HepG2 (cell line): ENCODE measurements at regions not wholly inside any gene's neighbourhood (a gene's known extent, or its start where the extent isn't known, plus 50 kb on each side); places are given as distances from the start of the nearest gene placed in this dataset.

Experiments
- ATAC-seq: fragments of 200-7000 bp; cut with Tn5 transposase; 3 replicates; pipeline ENCODE4 v1.9.1; 2020; ENCODE audit warnings: mild to moderate bottlenecking, moderate library complexity
- BruUV-seq: library from RNA; stranded (reverse); fragments of 400-500 nt; replicated peaks from 2 replicates; lab custom pipeline; 2021; lab: Mats Ljungman, UMichigan
- CTCF ChIA-PET: fragments of 300-600 bp; formaldehyde crosslinking; extraction: SDS; loops from one replicate; lab custom pipeline; 2021; ENCODE audit warnings: low total read pairs, inconsistent platforms, low intra/inter-chr PET ratio; lab: Yijun Ruan, JAX
- POLR2A ChIA-PET: fragments of 350-600 bp; sonication (Branson Sonifier 250); formaldehyde crosslinking; loops from one replicate; lab custom pipeline; 2020; ENCODE audit warnings: antibody characterized with exemption, inconsistent platforms; lab: Yijun Ruan, JAX
- DNase-seq: peaks from one replicate; pipeline ENCODE4 v3.0.0-alpha.2; 2015; ENCODE audit warnings: low spot score
- FAIRE-seq: peaks from 3 replicates; lab custom pipeline; 2011; peaks lifted over from hg19 to GRCh38; lab: Jason Lieb, UNC
- H2AFZ ChIP-seq: one replicate; pipeline ENCODE4 v1.6.1; 2011; ENCODE audit warnings: low read length, inconsistent platforms
- H3K27ac ChIP-seq: fragments of 300-600 bp; 3 replicates; pipeline ENCODE4 v1.8.0; 2011; ENCODE audit warnings: mixed run types, mild to moderate bottlenecking, mixed read lengths, low read length, inconsistent platforms; ENCODE audit not compliant: insufficient read depth; ENCODE audit errors: extremely low read length
- H3K27me3 ChIP-seq, 2 experiments: fragments of 200-600 bp in 1 of 2; 2 replicates in 1 of 2; 3 replicates in 1 of 2; pipeline versions ENCODE4 v1.6.0 to v1.8.0; 2011; ENCODE audit warnings: low read length in 2 of 2, mild to moderate bottlenecking in 2 of 2, moderate library complexity in 2 of 2, inconsistent platforms in 1 of 2; ENCODE audit not compliant: insufficient read depth in 2 of 2, control insufficient read depth in 1 of 2
- H3K36me3 ChIP-seq, 2 experiments: fragments of 200-600 bp in 1 of 2; replicated peaks in 1 of 2; 2 replicates in 1 of 2; 3 replicates in 1 of 2; pipeline versions ENCODE4 v1.5.1 to v1.8.0; 2011; ENCODE audit warnings: low read length in 2 of 2, inconsistent platforms in 1 of 2; ENCODE audit not compliant: insufficient read depth in 2 of 2, control insufficient read depth in 1 of 2
- H3K4me1 ChIP-seq: 2 replicates; pipeline ENCODE4 v1.5.1; 2012; ENCODE audit warnings: low read length, inconsistent platforms; ENCODE audit not compliant: insufficient read depth
- H3K4me2 ChIP-seq: 2 replicates; pipeline ENCODE4 v1.6.0; 2011; ENCODE audit warnings: low read depth, low read length, inconsistent platforms
- H3K4me3 ChIP-seq, 3 experiments: fragments of 200-600 bp in 1 of 3; sonication (generic), shearing (Covaris generic) in 1 of 3; replicated peaks in 1 of 3; 2 replicates each; pipeline ENCODE4 v1.5.1; 2011 to 2016; ENCODE audit warnings: low read length in 3 of 3, inconsistent platforms in 2 of 3, low read depth in 2 of 3, mild to moderate bottlenecking in 2 of 3, control low read depth in 1 of 3, mixed read lengths in 1 of 3; ENCODE audit not compliant: insufficient read depth in 1 of 3
- H3K79me2 ChIP-seq: one replicate; pipeline ENCODE4 v1.6.1; 2011; ENCODE audit warnings: low read length, inconsistent platforms; ENCODE audit not compliant: insufficient read depth
- H3K9ac ChIP-seq: 2 replicates; pipeline ENCODE4 v1.6.0; 2011; ENCODE audit warnings: mild to moderate bottlenecking, low read depth, low read length, inconsistent platforms; ENCODE audit not compliant: insufficient read depth
- H3K9me3 ChIP-seq: 2 replicates; pipeline ENCODE4 v1.5.1; 2012; ENCODE audit warnings: mild to moderate bottlenecking, low read length
- H4K20me1 ChIP-seq: 2 replicates; pipeline ENCODE4 v1.6.0; 2011; ENCODE audit warnings: inconsistent platforms, mild to moderate bottlenecking, low read length, moderate library complexity; ENCODE audit not compliant: insufficient read depth
- DNMT3B ChIP-seq: conservative IDR thresholded peaks from 2 replicates; pipeline ENCODE4 v1.6.1; 2016; ENCODE audit warnings: missing biosample characterization, control low read depth
- MED1 ChIP-seq: sonication (generic); formaldehyde crosslinking; IDR thresholded peaks from 2 replicates; pipeline ENCODE4 v1.4.0; 2020; ENCODE audit warnings: missing genetic modification reagents
- NBN ChIP-seq: fragments of 450-650 bp; conservative IDR thresholded peaks from 2 replicates; pipeline ENCODE4 v1.6.1; 2017
- PHF20 ChIP-seq: sonication (generic); formaldehyde crosslinking; IDR thresholded peaks from 2 replicates; pipeline ENCODE4 v1.5.0; 2020; ENCODE audit warnings: mild to moderate bottlenecking, missing genetic modification reagents
- PTBP1 ChIP-seq: fragments of 200-400 bp; formaldehyde crosslinking; IDR thresholded peaks from 2 replicates; pipeline ENCODE4 v1.6.1; 2018; ENCODE audit warnings: low read length, low read depth; ENCODE audit not compliant: poor library complexity, severe bottlenecking
- THRA ChIP-seq: sonication (generic); formaldehyde crosslinking; IDR thresholded peaks from 2 replicates; pipeline ENCODE4 v1.4.0; 2020; ENCODE audit warnings: missing genetic modification reagents, borderline replicate concordance
- TIGD3 ChIP-seq: sonication (generic); formaldehyde crosslinking; IDR thresholded peaks from 2 replicates; pipeline ENCODE4 v1.5.1; 2020; ENCODE audit warnings: mild to moderate bottlenecking, missing genetic modification reagents, borderline replicate concordance
- ZBTB46 ChIP-seq: sonication (generic); formaldehyde crosslinking; IDR thresholded peaks from 2 replicates; pipeline ENCODE4 v1.4.0; 2020; ENCODE audit warnings: mild to moderate bottlenecking, missing genetic modification reagents, borderline replicate concordance
- ZFP36L2 ChIP-seq: sonication (generic); formaldehyde crosslinking; IDR thresholded peaks from 2 replicates; pipeline ENCODE4 v1.4.0; 2020; ENCODE audit warnings: missing genetic modification reagents
- ZFX ChIP-seq: sonication (generic); formaldehyde crosslinking; IDR thresholded peaks from 2 replicates; pipeline ENCODE4 v1.4.0; 2020; ENCODE audit warnings: mild to moderate bottlenecking, low read depth, missing genetic modification reagents, moderate library complexity
- ZKSCAN5 ChIP-seq: sonication (generic); formaldehyde crosslinking; IDR thresholded peaks from 2 replicates; pipeline ENCODE4 v1.5.1; 2020; ENCODE audit warnings: mild to moderate bottlenecking, missing genetic modification reagents
- ZNF33B ChIP-seq: sonication (generic); formaldehyde crosslinking; IDR thresholded peaks from 2 replicates; pipeline ENCODE4 v1.5.1; 2020; ENCODE audit warnings: mild to moderate bottlenecking, missing genetic modification reagents
- ZNF431 ChIP-seq: sonication (generic); formaldehyde crosslinking; IDR thresholded peaks from 2 replicates; pipeline ENCODE4 v1.9.0; 2022; ENCODE audit warnings: missing genetic modification reagents, low read depth, mild to moderate bottlenecking, borderline replicate concordance
- ZNF737 ChIP-seq: sonication (generic); formaldehyde crosslinking; IDR thresholded peaks from 2 replicates; pipeline ENCODE4 v1.5.0; 2020; ENCODE audit warnings: missing genetic modification reagents, mild to moderate bottlenecking, borderline replicate concordance
- WGBS: methylation state at CpG from one replicate; pipeline ENCODE4 v1.1.6; 2017; ENCODE audit warnings: low lambda C conversion rate; 5-methylcytosine and 5-hydroxymethylcytosine counted together
- in situ Hi-C: cut with HindIII; loops from 2 replicates; pipeline ENCODE4 v1.10.0; 2017; ENCODE audit warnings: low pct_unique_long_range_greater_than_20kb; ENCODE audit not compliant: extremely low pct_ligation_motif_present
- intact Hi-C: fragments of 100-400 bp; cut with micrococcal nuclease; formaldehyde crosslinking; loops from one replicate; pipeline ENCODE4 v1.10.0; 2022; ENCODE audit not compliant: unreplicated experiment

GRCh38 chr7:131233193-131233592 lies 94.5 kb upstream of the MKLN1 start (continued):
- TF ChIP-seq ZFX (CRISPR knock-in tag) (no peak), MED1 (no peak), NBN (no peak)

DNA sequence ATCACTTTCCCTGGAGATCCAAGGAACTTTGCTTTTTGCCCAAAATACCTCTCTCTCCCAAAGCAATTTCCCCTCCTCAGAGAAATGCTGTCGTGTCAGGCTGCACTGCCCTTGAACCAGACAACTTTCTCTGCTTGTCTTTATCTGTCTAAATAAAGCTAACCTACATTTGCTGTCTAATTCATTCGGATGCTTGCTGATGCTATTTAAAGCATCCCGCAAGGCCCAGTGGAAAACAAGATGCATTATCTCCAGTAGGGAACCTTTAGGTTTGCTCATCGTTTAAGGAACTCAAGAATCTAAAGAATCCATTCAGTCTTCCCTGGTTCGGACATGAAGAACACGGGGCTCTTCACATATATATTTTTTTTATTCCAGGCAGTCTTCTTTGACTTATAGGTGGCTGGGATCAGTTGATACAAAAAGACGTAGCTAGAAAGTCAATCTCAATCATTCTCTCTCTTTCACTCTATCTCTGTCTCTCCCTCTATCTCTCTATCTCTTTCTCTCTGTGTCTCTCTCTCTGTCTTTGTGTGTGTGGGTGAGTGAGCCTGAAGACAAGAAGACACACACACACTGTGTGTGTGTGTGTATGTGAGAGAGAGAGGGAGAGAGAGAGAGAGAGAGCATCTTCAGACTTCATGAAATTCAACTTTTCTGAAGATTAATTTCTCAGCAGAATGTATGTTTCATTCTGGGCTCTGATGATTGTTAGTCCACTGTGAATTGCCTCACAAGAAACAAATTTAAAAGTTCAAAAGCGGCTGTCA lies 92.8 kb upstream of the MKLN1 start:
- TF ChIP-seq ZFP36L2 (CRISPR knock-in tag) (no peak), ZKSCAN5 (CRISPR knock-in tag) (no peak), ZBTB46 (CRISPR knock-in tag) (no peak), PHF20 (CRISPR knock-in tag) (no peak), ZNF431 (CRISPR knock-in tag) (no peak), ZNF737 (CRISPR knock-in tag) (no peak), THRA (CRISPR knock-in tag) (no peak), TIGD3 (CRISPR knock-in tag) (no peak), ZNF33B (CRISPR knock-in tag) (no peak), PTBP1 (no peak), DNMT3B (CRISPR knock-in tag) (no peak)
- no peak for DNase-seq
- H3K9ac ChIP-seq: no peak overlapping the region
- BruUV-seq: no TSS peak
- no peaks in the 10 kb centered on the region for H3K79me2 ChIP-seq
- no peak overlapping the region for H2AFZ ChIP-seq
- ATAC-seq: no peak
- in situ Hi-C loops (no loop called here), intact Hi-C loops (no loop called here)
- ChIA-PET CTCF (no interaction called here), POLR2A (no interaction called here)
- H3K27ac ChIP-seq: no peak overlapping the region
- no peaks in the 10 kb centered on the region for H4K20me1 ChIP-seq
- H3K9me3 ChIP-seq: no peaks in the 10 kb centered on the region
- peaks cover 0 to 5% of the 10 kb centered on the region in 2 experiments; a peak in 1 of 5 replicates for H3K27me3 ChIP-seq
- H3K4me3 ChIP-seq: no peak overlapping the region
- FAIRE-seq: no peak
- H3K4me2 ChIP-seq: 0 out of 2 replicates have a peak overlapping the region, but pooled peaks have one; percentile 10
- no peaks in the 10 kb centered on the region for H3K36me3 ChIP-seq
- 28% methylated on average over 8 of the region's 8 CpGs for WGBS
- peaks cover 23% of the 10 kb centered on the region for H3K4me1 ChIP-seq
